ENCODE measurements at regions not wholly inside any gene's neighbourhood (a gene's known extent, or its start where the extent isn't known, plus 50 kb on each side); places are given as distances from the start of the nearest gene placed in this dataset.

DNA sequence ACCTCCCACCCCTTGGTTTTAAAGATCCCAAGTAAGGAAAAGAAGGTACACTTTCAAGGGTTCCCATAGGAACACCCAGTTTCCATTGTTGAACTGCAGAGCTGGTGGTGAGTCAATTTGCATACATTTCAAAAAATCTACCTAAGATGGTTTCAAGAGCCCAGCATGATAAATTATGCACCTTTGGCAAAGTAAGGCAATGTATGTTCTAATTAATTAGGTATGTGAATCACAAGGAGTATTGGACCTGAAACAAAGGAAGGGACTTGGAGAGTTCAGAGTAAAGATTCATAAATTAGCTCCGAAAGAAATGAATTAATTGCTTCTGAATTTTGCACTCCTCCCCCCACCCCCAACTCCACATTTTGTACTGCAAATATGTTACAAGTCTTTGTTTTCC is 459.7 kb downstream of the LRATD1 start:
- DNase-seq (ENCODE audit: low read depth): no peak

DNA sequence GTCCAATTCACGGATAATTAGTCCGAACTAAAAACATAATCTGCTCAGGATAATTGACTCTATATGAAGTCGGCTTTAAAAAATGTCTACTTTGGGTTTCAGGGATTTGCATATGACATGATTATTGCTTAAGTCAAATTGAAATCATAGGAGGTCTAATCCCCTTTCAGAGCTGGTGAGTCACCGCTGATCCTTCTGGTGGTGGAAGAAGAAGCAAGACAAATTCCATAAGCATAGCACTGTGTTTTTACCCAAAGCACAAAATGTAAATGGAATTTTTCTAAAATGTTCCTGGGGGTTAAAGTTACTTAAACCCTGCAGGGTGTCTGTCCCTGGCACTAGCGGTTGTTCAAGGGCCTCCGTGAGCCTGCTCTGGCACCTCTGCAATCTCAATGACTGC is 460.2 kb downstream of the LRATD1 start:
- no peak for DNase-seq (ENCODE audit: low read depth)

GRCh38 chr2:15094161-15094560 is 461.6 kb downstream of the LRATD1 start:
- DNase-seq (ENCODE audit: low read depth): no peak

- no peak for DNase-seq (ENCODE audit: low read depth)
Observed at GRCh38 chr2:15096873-15097272, 464.3 kb downstream of the NBAS start.

DNA sequence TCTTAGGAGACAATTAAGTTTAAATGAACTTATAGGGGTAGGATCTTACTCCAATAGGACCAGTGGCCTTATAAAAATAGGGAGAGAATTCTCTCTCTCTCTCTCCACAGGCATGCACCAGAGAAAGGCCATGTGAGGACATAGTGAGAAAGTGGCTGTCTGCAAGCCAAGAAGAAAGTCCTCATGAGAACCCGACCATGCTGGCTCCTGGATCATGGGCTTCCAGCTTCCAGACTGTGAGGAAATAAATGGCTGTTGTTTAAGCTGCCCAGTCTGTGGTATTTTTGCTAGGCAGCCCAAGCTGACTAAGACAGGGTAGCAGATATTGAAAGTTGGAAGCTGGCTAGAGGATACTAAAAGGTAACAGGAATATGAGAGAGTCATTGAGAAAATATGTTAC is 454.0 kb downstream of the NBAS start:
- DNase-seq (ENCODE audit: low read depth): no peak

GRCh38 chr2:15111718-15112117 is 449.4 kb downstream of the NBAS start:
- DNase-seq (ENCODE audit: low read depth): no peak

- peak; percentile 47 for DNase-seq (ENCODE audit: low read depth)
Observed at GRCh38 chr2:15112216-15112615, 448.9 kb downstream of the NBAS start.

GRCh38 chr2:15115776-15116175 is 445.4 kb downstream of the NBAS start:
- no peak for DNase-seq (ENCODE audit: low read depth)

DNA sequence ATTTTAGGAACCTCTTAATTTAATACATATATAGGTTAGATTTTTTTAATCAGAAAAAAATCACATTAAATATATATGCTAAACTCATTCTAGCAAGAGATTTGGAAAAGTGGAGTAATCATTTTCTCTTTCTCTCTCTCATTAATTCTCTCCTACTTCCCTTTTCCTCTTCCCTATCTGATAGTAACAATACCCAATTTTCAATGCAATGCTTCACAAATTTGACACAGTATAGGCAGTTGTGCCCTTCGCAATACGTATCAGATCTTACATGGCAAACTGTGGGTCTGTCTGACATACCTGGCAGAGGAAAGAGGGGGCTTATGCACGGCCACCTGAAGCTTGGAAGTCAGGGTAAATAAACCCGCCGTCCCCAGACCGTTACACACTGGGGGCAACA is 444.3 kb downstream of the NBAS start:
- no peak for DNase-seq (ENCODE audit: low read depth)
